ENCODE measurements at regions not wholly inside any gene's neighbourhood (a gene's known extent, or its start where the extent isn't known, plus 50 kb on each side); places are given as distances from the start of the nearest gene placed in this dataset.

GRCh38 chr13:55820817-55821216 is 1319.9 kb upstream of the PRR20A start:
- ChIA-PET POLR2A (no interaction called here), CTCF (no interaction called here)
- H2AFZ ChIP-seq (ENCODE audit: low read depth, low read length): no peak overlapping the region
- BruUV-seq (replicated peaks): no TSS peak
- no peak overlapping the region for H3K9ac ChIP-seq (replicated peaks; ENCODE audit: extremely low read depth, insufficient read depth, low read length)
- no peak overlapping the region for H3K4me3 ChIP-seq (replicated peaks in 1 of 3; ENCODE audit: insufficient read depth in 1 of 3, low read depth in 1 of 3, low read length in 3 of 3)
- no peak overlapping the region for H3K27ac ChIP-seq (ENCODE audit: insufficient read depth, low read depth, low read length)
- dilution Hi-C loops (cut with MboI; ENCODE audit: extremely low pct_ligation_motif_present, low sequenced_read_pairs) (no loop called here), intact Hi-C loops (cut with micrococcal nuclease) (no loop called here)
- H3K4me1 ChIP-seq (ENCODE audit: control insufficient read depth, extremely low read depth, insufficient read depth, low read length): no peaks in the 10 kb centered on the region
- H3K79me2 ChIP-seq (ENCODE audit: control insufficient read depth, insufficient read depth, low read length): no peaks in the 10 kb centered on the region
- FAIRE-seq (no peak), DNase-seq (ENCODE audit: low read depth, low spot score) (no peak)
- H3K27me3 ChIP-seq (ENCODE audit: control insufficient read depth in 2 of 2, insufficient read depth in 2 of 2, low read length in 2 of 2): no peaks in the 10 kb centered on the region
- no peaks in the 10 kb centered on the region for H3K36me3 ChIP-seq (ENCODE audit: control insufficient read depth in 2 of 2, extremely low read depth in 1 of 2, insufficient read depth in 2 of 2, low read length in 2 of 2)
- TF ChIP-seq POLR2A (IDR thresholded peaks at IDR 0.05; ENCODE audit: low read depth, low read length): no peak
- no peaks in the 10 kb centered on the region for H3K9me1 ChIP-seq (replicated peaks; ENCODE audit: control insufficient read depth, extremely low read depth, insufficient read depth, low read length)
- H3K9me3 ChIP-seq (replicated peaks; ENCODE audit: control insufficient read depth, insufficient read depth, low read length): no peaks in the 10 kb centered on the region
- H4K20me1 ChIP-seq (replicated peaks; ENCODE audit: control insufficient read depth, extremely low read depth, insufficient read depth, low read length): no peaks in the 10 kb centered on the region
- H3K4me2 ChIP-seq (ENCODE audit: insufficient read depth, low read length): no peak overlapping the region

- intact Hi-C loops (cut with micrococcal nuclease) (loop anchor here (10.0 kb wide), 1 partner anchor 1565 kb away; no protein-coding TSS in a partner anchor), dilution Hi-C loops (cut with MboI; ENCODE audit: extremely low pct_ligation_motif_present, low sequenced_read_pairs) (no loop called here)
- Histone ChIP-seq H3K27me3 (ENCODE audit: control insufficient read depth in 2 of 2, insufficient read depth in 2 of 2, low read length in 2 of 2) (no peaks in the 10 kb centered on the region), H3K79me2 (ENCODE audit: control insufficient read depth, insufficient read depth, low read length) (no peaks in the 10 kb centered on the region), H3K36me3 (ENCODE audit: control insufficient read depth in 2 of 2, extremely low read depth in 1 of 2, insufficient read depth in 2 of 2, low read length in 2 of 2) (no peaks in the 10 kb centered on the region), H3K4me2 (ENCODE audit: insufficient read depth, low read length) (no peak overlapping the region), H3K9me1 (replicated peaks; ENCODE audit: control insufficient read depth, extremely low read depth, insufficient read depth, low read length) (no peaks in the 10 kb centered on the region), H3K4me1 (ENCODE audit: control insufficient read depth, extremely low read depth, insufficient read depth, low read length) (no peaks in the 10 kb centered on the region), H3K9me3 (replicated peaks; ENCODE audit: control insufficient read depth, insufficient read depth, low read length) (peaks cover 3% of the 10 kb centered on the region), H3K27ac (ENCODE audit: insufficient read depth, low read depth, low read length) (no peak overlapping the region), H3K4me3 (replicated peaks in 1 of 3; ENCODE audit: insufficient read depth in 1 of 3, low read depth in 1 of 3, low read length in 3 of 3) (no peak overlapping the region), H2AFZ (ENCODE audit: low read depth, low read length) (no peak overlapping the region), H3K9ac (replicated peaks; ENCODE audit: extremely low read depth, insufficient read depth, low read length) (no peak overlapping the region), H4K20me1 (replicated peaks; ENCODE audit: control insufficient read depth, extremely low read depth, insufficient read depth, low read length) (no peaks in the 10 kb centered on the region)
- no peak for TF ChIP-seq EZH2 (IDR thresholded peaks at IDR 0.05; ENCODE audit: borderline replicate concordance, low read depth, low read length, severe bottlenecking)
- no peak for TF ChIP-seq POLR2AphosphoS5 (IDR thresholded peaks at IDR 0.05; ENCODE audit: insufficient read depth, low read depth, low read length)
- no peak for TF ChIP-seq JUN (IDR thresholded peaks at IDR 0.05; ENCODE audit: borderline replicate concordance, insufficient read depth, insufficient read length, low read depth)
- no peak for TF ChIP-seq POLR2A (IDR thresholded peaks at IDR 0.05; ENCODE audit: low read depth, low read length)
- no peak for TF ChIP-seq MYC (IDR thresholded peaks at IDR 0.05; ENCODE audit: low read depth, low read length)
- TF ChIP-seq FOS (IDR thresholded peaks at IDR 0.05; ENCODE audit: borderline replicate concordance, insufficient read depth, low read length): no peak
- TF ChIP-seq GATA2 (IDR thresholded peaks at IDR 0.05; ENCODE audit: insufficient read depth, insufficient read length, low read depth, low read length): no peak
- TF ChIP-seq MAX (IDR thresholded peaks at IDR 0.05; ENCODE audit: insufficient read depth, insufficient read length): no peak
- TF ChIP-seq, protein P1, sequence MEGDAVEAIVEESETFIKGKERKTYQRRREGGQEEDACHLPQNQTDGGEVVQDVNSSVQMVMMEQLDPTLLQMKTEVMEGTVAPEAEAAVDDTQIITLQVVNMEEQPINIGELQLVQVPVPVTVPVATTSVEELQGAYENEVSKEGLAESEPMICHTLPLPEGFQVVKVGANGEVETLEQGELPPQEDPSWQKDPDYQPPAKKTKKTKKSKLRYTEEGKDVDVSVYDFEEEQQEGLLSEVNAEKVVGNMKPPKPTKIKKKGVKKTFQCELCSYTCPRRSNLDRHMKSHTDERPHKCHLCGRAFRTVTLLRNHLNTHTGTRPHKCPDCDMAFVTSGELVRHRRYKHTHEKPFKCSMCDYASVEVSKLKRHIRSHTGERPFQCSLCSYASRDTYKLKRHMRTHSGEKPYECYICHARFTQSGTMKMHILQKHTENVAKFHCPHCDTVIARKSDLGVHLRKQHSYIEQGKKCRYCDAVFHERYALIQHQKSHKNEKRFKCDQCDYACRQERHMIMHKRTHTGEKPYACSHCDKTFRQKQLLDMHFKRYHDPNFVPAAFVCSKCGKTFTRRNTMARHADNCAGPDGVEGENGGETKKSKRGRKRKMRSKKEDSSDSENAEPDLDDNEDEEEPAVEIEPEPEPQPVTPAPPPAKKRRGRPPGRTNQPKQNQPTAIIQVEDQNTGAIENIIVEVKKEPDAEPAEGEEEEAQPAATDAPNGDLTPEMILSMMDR (IDR thresholded peaks at IDR 0.05; ENCODE audit: extremely low read depth in 1 of 2, insufficient read depth in 1 of 2, low read depth in 1 of 2, low read length in 2 of 2): no peak
- ChIA-PET CTCF (no interaction called here), POLR2A (no interaction called here)
- DNase-seq (ENCODE audit: low read depth, low spot score) (no peak), FAIRE-seq (no peak)
- BruUV-seq (replicated peaks): no TSS peak
Observed at GRCh38 chr13:55869648-55870047, 1271.1 kb upstream of the PRR20A start.
